ENCODE measurements at regions not wholly inside any gene's neighbourhood (a gene's known extent, or its start where the extent isn't known, plus 50 kb on each side); places are given as distances from the start of the nearest gene placed in this dataset.
A peak's percentile ranks its signal among the peaks of the same experiment; 100 is the strongest.

DNA sequence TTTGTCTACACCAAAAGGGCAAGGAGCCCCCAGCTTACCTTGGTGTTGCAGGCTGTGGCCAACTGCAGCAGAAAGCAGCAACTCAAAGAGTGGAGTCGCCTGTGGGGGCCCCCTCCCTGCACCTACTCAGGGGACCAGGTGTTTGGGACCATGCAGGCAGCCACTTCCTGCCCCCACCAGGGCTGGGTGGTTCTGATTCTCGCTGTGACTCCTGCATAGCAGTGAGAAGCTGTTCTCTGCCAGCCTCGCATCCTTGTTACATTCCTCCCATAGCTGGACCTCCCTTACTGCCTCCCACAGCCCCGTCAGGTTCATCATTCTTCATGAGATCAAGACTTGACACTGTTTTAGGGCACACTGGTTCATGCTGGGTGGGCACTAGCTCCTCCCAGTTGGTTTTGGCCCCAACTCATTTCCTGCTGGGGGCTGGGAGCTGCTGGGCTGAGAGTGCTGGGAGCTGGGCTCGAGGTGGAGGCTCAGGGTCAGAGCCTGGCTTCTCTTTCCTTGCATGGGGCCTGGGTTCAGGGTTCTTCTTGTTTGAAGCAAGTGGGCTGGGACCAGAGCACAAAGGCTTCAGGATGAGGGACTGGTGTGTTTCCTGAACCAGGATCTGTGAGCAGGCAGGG lies 146.9 kb upstream of the C1orf174 start:
- H3K4me3 ChIP-seq (ENCODE audit: low read depth, poor library complexity, severe bottlenecking), result no peak overlapping the region
- WGBS, 2 donors, result 50 to 65% methylated on average over 5 of the region's 5 CpGs
- intact Hi-C loops (cut with DNase I; ENCODE audit: low total_unique reads), result no loop called here
- TF ChIP-seq, protein P1, sequence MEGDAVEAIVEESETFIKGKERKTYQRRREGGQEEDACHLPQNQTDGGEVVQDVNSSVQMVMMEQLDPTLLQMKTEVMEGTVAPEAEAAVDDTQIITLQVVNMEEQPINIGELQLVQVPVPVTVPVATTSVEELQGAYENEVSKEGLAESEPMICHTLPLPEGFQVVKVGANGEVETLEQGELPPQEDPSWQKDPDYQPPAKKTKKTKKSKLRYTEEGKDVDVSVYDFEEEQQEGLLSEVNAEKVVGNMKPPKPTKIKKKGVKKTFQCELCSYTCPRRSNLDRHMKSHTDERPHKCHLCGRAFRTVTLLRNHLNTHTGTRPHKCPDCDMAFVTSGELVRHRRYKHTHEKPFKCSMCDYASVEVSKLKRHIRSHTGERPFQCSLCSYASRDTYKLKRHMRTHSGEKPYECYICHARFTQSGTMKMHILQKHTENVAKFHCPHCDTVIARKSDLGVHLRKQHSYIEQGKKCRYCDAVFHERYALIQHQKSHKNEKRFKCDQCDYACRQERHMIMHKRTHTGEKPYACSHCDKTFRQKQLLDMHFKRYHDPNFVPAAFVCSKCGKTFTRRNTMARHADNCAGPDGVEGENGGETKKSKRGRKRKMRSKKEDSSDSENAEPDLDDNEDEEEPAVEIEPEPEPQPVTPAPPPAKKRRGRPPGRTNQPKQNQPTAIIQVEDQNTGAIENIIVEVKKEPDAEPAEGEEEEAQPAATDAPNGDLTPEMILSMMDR (IDR thresholded peaks at IDR 0.05), result no peak
- no peak for TF ChIP-seq POLR2A (IDR thresholded peaks at IDR 0.05)
- DNase-seq (ENCODE audit: low spot score in 2 of 2), result peak in 1 of 2 donors; percentile 67

DNA sequence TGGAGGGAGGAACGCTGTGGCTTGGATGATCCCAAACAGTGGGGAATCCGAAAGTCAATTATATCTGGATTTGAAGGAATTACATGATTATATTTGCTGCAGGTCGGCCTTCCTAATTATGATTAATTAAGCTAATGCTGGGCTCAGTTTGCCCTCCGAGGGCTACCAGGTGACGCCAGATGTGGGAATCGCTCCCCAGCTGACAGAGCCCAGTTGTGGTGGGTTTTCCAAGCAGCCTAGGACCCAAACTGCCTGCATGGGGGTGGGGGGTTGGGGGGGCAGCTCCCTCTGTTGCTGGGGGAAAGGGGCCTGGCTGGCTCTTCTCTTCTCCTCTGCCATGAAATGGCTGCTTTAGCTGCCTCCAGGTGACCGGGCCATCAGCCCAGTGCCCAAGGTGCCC lies 147.6 kb upstream of the C1orf174 start:
- intact Hi-C loops (cut with DNase I; ENCODE audit: low total_unique reads), result no loop called here
- 79 to 88% methylated on average over 7 of the region's 7 CpGs for WGBS, 2 donors
- DNase-seq (ENCODE audit: low spot score in 2 of 2), result peak in 1 of 2 donors; percentile 28
- TF ChIP-seq, protein P1 (IDR thresholded peaks at IDR 0.05), result no peak
- TF ChIP-seq POLR2A (IDR thresholded peaks at IDR 0.05), result no peak
- H3K4me3 ChIP-seq (ENCODE audit: low read depth, poor library complexity, severe bottlenecking), result no peak overlapping the region

DNA sequence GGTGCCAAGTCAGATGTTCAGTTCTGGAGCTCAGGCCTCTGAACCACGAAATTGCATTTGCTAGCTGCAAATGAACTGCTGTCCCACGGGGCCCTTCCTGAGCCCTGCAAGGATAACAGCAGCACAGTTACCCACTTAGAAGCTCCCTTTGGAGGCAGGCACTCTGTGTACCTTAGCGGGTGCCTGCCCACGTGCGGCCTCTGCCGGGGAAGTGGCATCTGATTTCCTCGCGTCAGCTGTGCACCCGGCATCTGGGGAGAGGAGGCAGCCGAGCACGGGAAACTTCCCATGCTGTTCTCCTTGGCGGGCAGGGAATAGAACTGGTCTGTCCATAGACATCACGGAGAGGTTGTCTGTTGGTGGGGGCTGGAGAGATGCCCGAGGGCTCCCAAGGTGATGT lies 148.0 kb upstream of the C1orf174 start:
- intact Hi-C loops (cut with DNase I; ENCODE audit: low total_unique reads), result no loop called here
- H3K4me3 ChIP-seq (ENCODE audit: low read depth, poor library complexity, severe bottlenecking), result no peak overlapping the region
- TF ChIP-seq POLR2A (IDR thresholded peaks at IDR 0.05), result no peak
- TF ChIP-seq, protein P1 (IDR thresholded peaks at IDR 0.05), result no peak
- 47 to 67% methylated on average over 14 of the region's 14 CpGs for WGBS, 2 donors
- peak in 1 of 2 donors; percentile 83 for DNase-seq (ENCODE audit: low spot score in 2 of 2)

DNA sequence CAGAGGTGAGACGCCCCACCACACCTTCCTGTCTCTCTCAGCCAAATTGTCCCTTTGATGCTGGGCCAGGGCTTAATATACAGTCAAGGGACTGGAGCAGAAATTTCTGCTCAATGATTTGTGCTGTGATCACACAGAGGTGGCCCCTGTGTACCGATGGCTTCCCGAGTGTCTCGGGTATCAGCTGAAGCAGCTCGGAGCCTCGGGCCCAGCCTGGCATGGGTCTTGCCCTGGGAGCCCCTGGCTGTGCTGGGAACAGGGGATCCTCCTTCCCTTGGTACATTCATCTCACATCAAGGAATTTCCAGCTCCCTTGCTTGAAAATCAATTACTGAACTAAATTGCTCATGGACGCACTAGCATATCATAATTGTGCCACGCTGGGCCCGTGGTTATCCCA lies 148.8 kb upstream of the C1orf174 start:
- DNase-seq (ENCODE audit: low spot score in 2 of 2), result peak in 1 of 2 donors; percentile 42
- intact Hi-C loops (cut with DNase I; ENCODE audit: low total_unique reads), result no loop called here
- no peak for TF ChIP-seq POLR2A (IDR thresholded peaks at IDR 0.05)
- TF ChIP-seq, protein P1 (IDR thresholded peaks at IDR 0.05), result no peak
- no peak overlapping the region for H3K4me3 ChIP-seq (ENCODE audit: low read depth, poor library complexity, severe bottlenecking)
- WGBS, 2 donors, result 70 to 75% methylated on average over 9 of the region's 9 CpGs

DNA sequence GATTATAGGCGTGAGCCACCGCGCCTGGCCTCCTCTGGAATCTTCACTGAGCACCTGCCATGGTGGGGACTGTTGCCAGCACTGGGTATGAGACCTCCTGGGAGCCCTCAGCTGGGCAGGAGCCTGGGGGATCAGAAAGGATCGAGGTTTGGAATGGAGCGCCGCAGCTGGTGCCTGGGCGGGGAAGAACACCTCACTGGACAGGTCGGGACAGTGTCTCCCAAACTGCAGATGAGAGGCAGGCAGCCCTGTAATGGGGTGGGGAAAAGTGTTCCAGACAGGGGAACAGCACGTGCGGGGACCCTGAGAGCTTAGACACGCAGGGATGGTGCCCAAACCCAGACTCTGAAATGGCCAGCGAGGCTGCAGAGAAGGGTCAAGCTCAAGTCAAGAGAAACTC lies 150.9 kb upstream of the C1orf174 start:
- DNase-seq (ENCODE audit: low spot score in 2 of 2), result peak in 1 of 2 donors; percentile 77
- TF ChIP-seq, protein P1 (IDR thresholded peaks at IDR 0.05), result no peak
- no peak for TF ChIP-seq POLR2A (IDR thresholded peaks at IDR 0.05)
- H3K4me3 ChIP-seq (ENCODE audit: low read depth, poor library complexity, severe bottlenecking), result no peak overlapping the region
- intact Hi-C loops (cut with DNase I; ENCODE audit: low total_unique reads), result no loop called here
- WGBS, 2 donors, result 80 to 81% methylated on average over 9 to 12 of the region's 12 CpGs

DNA sequence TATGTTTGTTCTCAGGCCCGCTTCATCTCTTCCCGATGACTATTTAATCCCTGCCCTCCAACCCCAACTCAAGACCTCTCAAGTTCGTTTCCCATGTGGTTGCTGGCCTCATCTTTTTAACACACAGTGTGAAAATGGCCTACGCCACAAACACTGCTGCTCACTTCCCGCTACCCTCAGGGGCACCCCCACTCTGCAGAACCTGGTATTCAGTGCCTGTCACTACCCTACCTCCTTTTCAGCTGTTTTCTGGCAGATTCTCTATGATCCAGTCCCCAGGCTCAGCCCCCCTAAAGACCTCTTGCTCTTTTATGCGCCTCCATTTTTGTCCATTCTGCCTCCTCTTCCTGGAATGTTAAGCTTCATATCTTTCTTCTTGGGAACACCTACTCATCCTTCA lies 152.6 kb upstream of the C1orf174 start:
- TF ChIP-seq, protein P1 (IDR thresholded peaks at IDR 0.05), result no peak
- no peak for TF ChIP-seq POLR2A (IDR thresholded peaks at IDR 0.05)
- peak in 1 of 2 donors; percentile 63 for DNase-seq (ENCODE audit: low spot score in 2 of 2)
- WGBS, 2 donors, result 80 to 88% methylated on average over 6 of the region's 6 CpGs
- intact Hi-C loops (cut with DNase I; ENCODE audit: low total_unique reads), result loop anchor here (2.0 kb wide), 1 partner anchor 64 kb away; no protein-coding TSS in a partner anchor
- no peak overlapping the region for H3K4me3 ChIP-seq (ENCODE audit: low read depth, poor library complexity, severe bottlenecking)
